ENCODE measurements at regions not wholly inside any gene's neighbourhood (a gene's known extent, or its start where the extent isn't known, plus 50 kb on each side); places are given as distances from the start of the nearest gene placed in this dataset.

DNA sequence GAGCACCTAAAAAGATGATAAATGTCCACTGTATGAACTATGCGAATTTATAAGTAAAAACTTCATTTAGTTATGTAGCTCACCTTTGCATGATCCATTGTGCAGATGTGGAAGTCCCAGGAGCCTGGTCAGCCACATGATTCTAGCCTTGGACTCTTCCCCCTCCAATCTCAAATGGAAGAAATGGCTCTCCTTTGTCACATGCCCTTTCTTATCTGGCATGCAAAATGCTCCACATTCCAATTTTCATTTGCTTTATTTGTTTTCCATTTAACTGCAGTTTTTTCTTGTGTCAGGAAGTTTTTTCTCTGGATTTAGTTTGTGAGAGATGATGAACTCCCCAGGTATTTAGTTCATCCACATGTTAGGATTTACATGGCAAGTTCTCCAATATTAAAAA, 73.8 kb downstream of the DYRK2 start (continued):
- TF ChIP-seq, protein P1, sequence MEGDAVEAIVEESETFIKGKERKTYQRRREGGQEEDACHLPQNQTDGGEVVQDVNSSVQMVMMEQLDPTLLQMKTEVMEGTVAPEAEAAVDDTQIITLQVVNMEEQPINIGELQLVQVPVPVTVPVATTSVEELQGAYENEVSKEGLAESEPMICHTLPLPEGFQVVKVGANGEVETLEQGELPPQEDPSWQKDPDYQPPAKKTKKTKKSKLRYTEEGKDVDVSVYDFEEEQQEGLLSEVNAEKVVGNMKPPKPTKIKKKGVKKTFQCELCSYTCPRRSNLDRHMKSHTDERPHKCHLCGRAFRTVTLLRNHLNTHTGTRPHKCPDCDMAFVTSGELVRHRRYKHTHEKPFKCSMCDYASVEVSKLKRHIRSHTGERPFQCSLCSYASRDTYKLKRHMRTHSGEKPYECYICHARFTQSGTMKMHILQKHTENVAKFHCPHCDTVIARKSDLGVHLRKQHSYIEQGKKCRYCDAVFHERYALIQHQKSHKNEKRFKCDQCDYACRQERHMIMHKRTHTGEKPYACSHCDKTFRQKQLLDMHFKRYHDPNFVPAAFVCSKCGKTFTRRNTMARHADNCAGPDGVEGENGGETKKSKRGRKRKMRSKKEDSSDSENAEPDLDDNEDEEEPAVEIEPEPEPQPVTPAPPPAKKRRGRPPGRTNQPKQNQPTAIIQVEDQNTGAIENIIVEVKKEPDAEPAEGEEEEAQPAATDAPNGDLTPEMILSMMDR (IDR thresholded peaks at IDR 0.05) = no peak
- no peak for TF ChIP-seq POLR2AphosphoS2 (conservative IDR thresholded peaks at IDR 0.05; ENCODE audit: low read length)
- TF ChIP-seq, protein P2, sequence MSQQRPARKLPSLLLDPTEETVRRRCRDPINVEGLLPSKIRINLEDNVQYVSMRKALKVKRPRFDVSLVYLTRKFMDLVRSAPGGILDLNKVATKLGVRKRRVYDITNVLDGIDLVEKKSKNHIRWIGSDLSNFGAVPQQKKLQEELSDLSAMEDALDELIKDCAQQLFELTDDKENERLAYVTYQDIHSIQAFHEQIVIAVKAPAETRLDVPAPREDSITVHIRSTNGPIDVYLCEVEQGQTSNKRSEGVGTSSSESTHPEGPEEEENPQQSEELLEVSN (IDR thresholded peaks at IDR 0.05; ENCODE audit: borderline replicate concordance, low read depth) = no peak
- TF ChIP-seq CHD2 (IDR thresholded peaks at IDR 0.05; ENCODE audit: low read length, partially characterized antibody) = no peak
- TF ChIP-seq SMC3 (IDR thresholded peaks at IDR 0.05) = no peak
- no peak for TF ChIP-seq ZNF302 (CRISPR knock-in tag; IDR thresholded peaks at IDR 0.05)

DNA sequence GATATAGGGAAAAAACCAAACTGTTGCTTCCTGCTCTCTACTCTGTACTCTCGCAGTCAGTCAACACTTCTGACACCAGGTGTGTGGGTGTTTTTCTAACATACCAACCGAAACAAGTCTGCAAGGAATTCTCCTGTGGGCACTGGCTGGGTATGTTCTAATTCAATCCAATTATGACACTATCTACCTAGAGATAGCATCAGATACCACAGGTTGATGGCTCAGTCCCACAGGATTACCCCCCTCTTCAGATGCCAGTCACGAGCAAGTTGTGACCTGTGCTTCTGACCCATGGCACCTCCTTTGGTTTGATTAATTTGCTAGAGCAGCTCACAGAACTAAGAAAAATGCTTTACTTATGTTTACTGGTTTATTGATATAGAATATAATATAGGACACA, 78.3 kb downstream of the DYRK2 start:
- no peak for ATAC-seq
- Histone ChIP-seq H3K9me3 (no peaks in the 10 kb centered on the region), H3K4me2 (no peak overlapping the region), H3K27ac (no peak overlapping the region), H3K4me3 (no peak overlapping the region), H3K4me1 (no peaks in the 10 kb centered on the region; the same call in 2 of the 3 replicates)
- TF ChIP-seq FOSL2 (IDR thresholded peaks at IDR 0.05) = no peak
- no peak for TF ChIP-seq FOSL2 (CRISPR knock-in tag; IDR thresholded peaks at IDR 0.05)
- TF ChIP-seq HEYL (CRISPR knock-in tag; IDR thresholded peaks at IDR 0.05) = no peak
- TF ChIP-seq MYC (IDR thresholded peaks at IDR 0.05; ENCODE audit: borderline replicate concordance, low read length) = no peak
- TF ChIP-seq CBX2 (IDR thresholded peaks at IDR 0.05; ENCODE audit: borderline replicate concordance, low read depth) = no peak
- no peak for TF ChIP-seq JUNB (IDR thresholded peaks at IDR 0.05)
- TF ChIP-seq RNF2 (IDR thresholded peaks at IDR 0.05; ENCODE audit: borderline replicate concordance, low read depth) = no peak
- no peak for TF ChIP-seq KDM5A (IDR thresholded peaks at IDR 0.05)
- TF ChIP-seq JUN (IDR thresholded peaks at IDR 0.05) = no peak
- no peak for TF ChIP-seq CEBPB (IDR thresholded peaks at IDR 0.05)
- TF ChIP-seq KDM1A (IDR thresholded peaks at IDR 0.05; ENCODE audit: low read depth) = no peak
- TF ChIP-seq SMC3 (IDR thresholded peaks at IDR 0.05) = no peak
- no peak for TF ChIP-seq BCL3 (IDR thresholded peaks at IDR 0.05)
- TF ChIP-seq MAX (IDR thresholded peaks at IDR 0.05) = no peak
- no peak for TF ChIP-seq POLR2A (IDR thresholded peaks at IDR 0.05; ENCODE audit: low read length)
- TF ChIP-seq ZSCAN20 (CRISPR knock-in tag; IDR thresholded peaks at IDR 0.05) = no peak
- TF ChIP-seq, protein P2 (IDR thresholded peaks at IDR 0.05; ENCODE audit: borderline replicate concordance, low read depth) = no peak
- CTCF ChIA-PET = no interaction called here
- no peak for FAIRE-seq
- no peak for DNase-seq (ENCODE audit: low read depth in 1 of 2, low spot score in 1 of 2)
- POLR2A ChIA-PET = no interaction called here
- 79% methylated on average over 3 of the region's 3 CpGs for WGBS (ENCODE audit: missing lambda C conversion rate)

Measured in A549 (cell line).